IMR-90 (cell line): ENCODE measurements at regions not wholly inside any gene's neighbourhood (a gene's known extent, or its start where the extent isn't known, plus 50 kb on each side); places are given as distances from the start of the nearest gene placed in this dataset.

Source experiments
- ATAC-seq: fragments of 200-7000 bp; cut with Tn5 transposase; 2 replicates; pipeline ENCODE4 v1.9.1; 2020; ENCODE audit warnings: low read depth, mild to moderate bottlenecking, moderate library complexity
- BruUV-seq: library from RNA; stranded (reverse); fragments of 400-500 nt; replicated peaks from 2 replicates; lab custom pipeline; 2021; lab: Mats Ljungman, UMichigan
- CTCF ChIA-PET: fragments of 300-600 bp; formaldehyde crosslinking; extraction: SDS; loops from one replicate; lab custom pipeline; 2021; ENCODE audit warnings: antibody characterized with exemption; lab: Yijun Ruan, JAX
- POLR2A ChIA-PET: fragments of 300-600 bp; sonication (Branson Sonifier 250); formaldehyde crosslinking; loops from one replicate; lab custom pipeline; 2022; ENCODE audit warnings: antibody characterized with exemption; ENCODE audit not compliant: unreplicated experiment; lab: Charles Lee
- DNase-seq: peaks from one replicate; pipeline ENCODE4 v3.0.0; 2013
- H2AFZ ChIP-seq: replicated peaks from 2 replicates; pipeline ENCODE3; 2013; ENCODE audit warnings: low read length, mild to moderate bottlenecking; ENCODE audit not compliant: poor library complexity
- H2AK5ac ChIP-seq: 2 replicates; pipeline ENCODE4 v1.6.1; 2013; ENCODE audit warnings: low read depth, low read length, inconsistent platforms
- H2AK9ac ChIP-seq: replicated peaks from 2 replicates; pipeline ENCODE3; 2013; ENCODE audit warnings: mild to moderate bottlenecking, low read depth, low read length, moderate library complexity; ENCODE audit not compliant: poor library complexity
- H2BK120ac ChIP-seq: 2 replicates; pipeline ENCODE4 v1.6.1; 2013; ENCODE audit warnings: low read depth, low read length, inconsistent platforms
- H2BK15ac ChIP-seq: 3 replicates; pipeline ENCODE4 v1.6.1; 2013; ENCODE audit warnings: low read depth, low read length, inconsistent platforms
- H2BK20ac ChIP-seq: 2 replicates; pipeline ENCODE4 v1.6.1; 2013; ENCODE audit warnings: low read depth, mild to moderate bottlenecking, inconsistent platforms, low read length, moderate library complexity
- H2BK5ac ChIP-seq: 2 replicates; pipeline ENCODE4 v1.6.1; 2013; ENCODE audit warnings: mild to moderate bottlenecking, low read depth, low read length, inconsistent platforms; ENCODE audit not compliant: poor library complexity, severe bottlenecking
- H3K14ac ChIP-seq: replicated peaks from 2 replicates; pipeline ENCODE4 v1.6.1; 2013; ENCODE audit warnings: low read depth, low read length, inconsistent platforms
- H3K18ac ChIP-seq: 2 replicates; pipeline ENCODE4 v1.6.1; 2013; ENCODE audit warnings: low read depth, low read length, control low read depth
- H3K23ac ChIP-seq: 2 replicates; pipeline ENCODE4 v1.6.1; 2013; ENCODE audit warnings: low read depth, low read length, inconsistent platforms
- H3K27ac ChIP-seq: 2 replicates; pipeline ENCODE4 v1.5.1; 2013; ENCODE audit warnings: mild to moderate bottlenecking, control low read depth, low read length; ENCODE audit not compliant: insufficient read depth
- H3K27me3 ChIP-seq: 2 replicates; pipeline ENCODE4 v1.6.1; 2013; ENCODE audit warnings: low read length; ENCODE audit not compliant: control insufficient read depth, insufficient read depth
- H3K36me3 ChIP-seq: 2 replicates; pipeline ENCODE4 v1.6.1; 2013; ENCODE audit warnings: low read length, mixed read lengths; ENCODE audit not compliant: control insufficient read depth, insufficient read depth
- H3K4ac ChIP-seq: 2 replicates; pipeline ENCODE4 v1.6.1; 2013; ENCODE audit warnings: low read depth, low read length, inconsistent platforms
- H3K4me1 ChIP-seq: 2 replicates; pipeline ENCODE4 v1.6.1; 2013; ENCODE audit warnings: low read length, mixed read lengths; ENCODE audit not compliant: control insufficient read depth, insufficient read depth
- H3K4me2 ChIP-seq: 2 replicates; pipeline ENCODE4 v1.6.1; 2013; ENCODE audit warnings: low read depth, mild to moderate bottlenecking, control low read depth, low read length, moderate library complexity
- H3K4me3 ChIP-seq: 2 replicates; pipeline ENCODE4 v1.5.1; 2013; ENCODE audit warnings: low read depth, mild to moderate bottlenecking, control low read depth, low read length, moderate library complexity; ENCODE audit not compliant: insufficient read depth
- H3K56ac ChIP-seq: 2 replicates; pipeline ENCODE4 v1.6.1; 2013; ENCODE audit warnings: low read length, inconsistent platforms; ENCODE audit not compliant: insufficient read depth; ENCODE audit errors: extremely low read depth
- H3K79me1 ChIP-seq, 2 experiments: 2 replicates each; pipeline ENCODE4 v1.6.1; 2013; ENCODE audit warnings: low read length in 2 of 2, inconsistent platforms in 1 of 2, low read depth in 1 of 2
- H3K9ac ChIP-seq: 2 replicates; pipeline ENCODE4 v1.6.1; 2013; ENCODE audit warnings: low read depth, low read length, control low read depth
- H3K9me1 ChIP-seq: 2 replicates; pipeline ENCODE4 v1.6.1; 2013; ENCODE audit warnings: low read length, inconsistent platforms; ENCODE audit not compliant: insufficient read depth
- H3K9me3 ChIP-seq: 2 replicates; pipeline ENCODE4 v1.6.1; 2013; ENCODE audit warnings: low read length; ENCODE audit not compliant: control insufficient read depth, insufficient read depth
- H4K20me1 ChIP-seq: 2 replicates; pipeline ENCODE4 v1.6.1; 2013; ENCODE audit warnings: low read length, inconsistent platforms; ENCODE audit not compliant: insufficient read depth
- H4K5ac ChIP-seq: 2 replicates; pipeline ENCODE4 v1.6.1; 2013; ENCODE audit warnings: mild to moderate bottlenecking, low read depth, low read length, control low read depth
- H4K8ac ChIP-seq, 2 experiments: 2 replicates each; pipeline ENCODE4 v1.6.1; 2013; ENCODE audit warnings: low read depth in 2 of 2, low read length in 2 of 2, control low read depth in 1 of 2, inconsistent platforms in 1 of 2
- H4K91ac ChIP-seq: 2 replicates; pipeline ENCODE4 v1.6.1; 2013; ENCODE audit warnings: low read depth, low read length, inconsistent platforms; ENCODE audit not compliant: insufficient read depth
- ELK1 ChIP-seq: fragments of 150-350 bp; IDR thresholded peaks from 2 replicates; pipeline ENCODE4 v1.6.1; 2016; ENCODE audit warnings: low read depth, mild to moderate bottlenecking, low read length, moderate library complexity, borderline replicate concordance
- NFE2L2 ChIP-seq: fragments of 150-350 bp; IDR thresholded peaks from 2 replicates; pipeline ENCODE4 v1.6.1; 2016; ENCODE audit warnings: low read depth, mild to moderate bottlenecking, low read length
- WGBS, 2 experiments: methylation state at CpG; one replicate each; pipeline versions ENCODE4 v1.1.5 to v1.1.7; 2013; ENCODE audit warnings: missing lambda C conversion rate in 2 of 2; ENCODE audit not compliant: insufficient read length in 1 of 2; ENCODE audit errors: extremely low coverage in 2 of 2; 5-methylcytosine and 5-hydroxymethylcytosine counted together
- dilution Hi-C: fragments of 300-500 bp; cut with HindIII; formaldehyde crosslinking; loops from one replicate; pipeline ENCODE4 v1.14.3; 2018; ENCODE audit warnings: low sequenced_read_pairs; ENCODE audit not compliant: unreplicated experiment
- in situ Hi-C: fragments of 300-500 bp; cut with MboI; formaldehyde crosslinking; loops from 3 replicates; pipeline ENCODE4 v1.14.3; 2019; ENCODE audit warnings: low sequenced_read_pairs, inconsistent platforms, mixed read lengths
- intact Hi-C: fragments of 100-400 bp; cut with micrococcal nuclease; formaldehyde crosslinking; loops from 2 replicates; pipeline ENCODE4 v1.10.0; 2022
- TF ChIP-seq, protein P1 (sequence below): fragments of 150-350 bp; IDR thresholded peaks from 2 replicates; pipeline ENCODE4 v1.6.1; 2017; ENCODE audit warnings: mild to moderate bottlenecking, antibody characterized with exemption, low read length, low read depth
- TF ChIP-seq, protein P2 (sequence below): conservative IDR thresholded peaks from 2 replicates; pipeline ENCODE4 v1.5.1; 2012; ENCODE audit warnings: mild to moderate bottlenecking, low read depth, low read length, improper control_type of control experiment

- no peak overlapping the region for H3K4ac ChIP-seq
- peaks cover 4% of the 10 kb centered on the region; the same call in 1 of the 2 replicates for H3K9me1 ChIP-seq
- H2BK15ac ChIP-seq = no peak overlapping the region
- in situ Hi-C loops (no loop called here), intact Hi-C loops (no loop called here), dilution Hi-C loops (no loop called here)
- H2AFZ ChIP-seq = no peak overlapping the region
- ChIA-PET CTCF (no interaction called here), POLR2A (no interaction called here)
- no peak overlapping the region for H3K4me3 ChIP-seq
- TF ChIP-seq, protein P1, sequence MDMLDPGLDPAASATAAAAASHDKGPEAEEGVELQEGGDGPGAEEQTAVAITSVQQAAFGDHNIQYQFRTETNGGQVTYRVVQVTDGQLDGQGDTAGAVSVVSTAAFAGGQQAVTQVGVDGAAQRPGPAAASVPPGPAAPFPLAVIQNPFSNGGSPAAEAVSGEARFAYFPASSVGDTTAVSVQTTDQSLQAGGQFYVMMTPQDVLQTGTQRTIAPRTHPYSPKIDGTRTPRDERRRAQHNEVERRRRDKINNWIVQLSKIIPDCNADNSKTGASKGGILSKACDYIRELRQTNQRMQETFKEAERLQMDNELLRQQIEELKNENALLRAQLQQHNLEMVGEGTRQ = no peak
- TF ChIP-seq, protein P2, sequence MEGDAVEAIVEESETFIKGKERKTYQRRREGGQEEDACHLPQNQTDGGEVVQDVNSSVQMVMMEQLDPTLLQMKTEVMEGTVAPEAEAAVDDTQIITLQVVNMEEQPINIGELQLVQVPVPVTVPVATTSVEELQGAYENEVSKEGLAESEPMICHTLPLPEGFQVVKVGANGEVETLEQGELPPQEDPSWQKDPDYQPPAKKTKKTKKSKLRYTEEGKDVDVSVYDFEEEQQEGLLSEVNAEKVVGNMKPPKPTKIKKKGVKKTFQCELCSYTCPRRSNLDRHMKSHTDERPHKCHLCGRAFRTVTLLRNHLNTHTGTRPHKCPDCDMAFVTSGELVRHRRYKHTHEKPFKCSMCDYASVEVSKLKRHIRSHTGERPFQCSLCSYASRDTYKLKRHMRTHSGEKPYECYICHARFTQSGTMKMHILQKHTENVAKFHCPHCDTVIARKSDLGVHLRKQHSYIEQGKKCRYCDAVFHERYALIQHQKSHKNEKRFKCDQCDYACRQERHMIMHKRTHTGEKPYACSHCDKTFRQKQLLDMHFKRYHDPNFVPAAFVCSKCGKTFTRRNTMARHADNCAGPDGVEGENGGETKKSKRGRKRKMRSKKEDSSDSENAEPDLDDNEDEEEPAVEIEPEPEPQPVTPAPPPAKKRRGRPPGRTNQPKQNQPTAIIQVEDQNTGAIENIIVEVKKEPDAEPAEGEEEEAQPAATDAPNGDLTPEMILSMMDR = no peak
- TF ChIP-seq ELK1 (no peak), NFE2L2 (no peak)
- H4K91ac ChIP-seq = no peak overlapping the region
- H3K56ac ChIP-seq = no peak overlapping the region
- H3K9me3 ChIP-seq = no peaks in the 10 kb centered on the region
- H3K23ac ChIP-seq = no peak overlapping the region
- H3K18ac ChIP-seq = no peak overlapping the region
- ATAC-seq = no peak
- BruUV-seq = no TSS peak
- no peak overlapping the region for H3K27ac ChIP-seq
- no peak overlapping the region for H2BK5ac ChIP-seq
- H4K8ac ChIP-seq = no peak overlapping the region
- no peaks in the 10 kb centered on the region for H4K20me1 ChIP-seq
- no peak for DNase-seq
- H3K14ac ChIP-seq = no peak overlapping the region; the same call in 1 of the 2 replicates
- no peaks in the 10 kb centered on the region for H3K36me3 ChIP-seq
- H3K79me1 ChIP-seq = no peaks in the 10 kb centered on the region
- no peak overlapping the region for H2AK5ac ChIP-seq
- no CpG with 5 or more reads among the region's 3 CpGs for WGBS, 2 experiments
- H3K9ac ChIP-seq = no peak overlapping the region
- no peak overlapping the region; the same call in 1 of the 2 replicates for H2BK20ac ChIP-seq
- peaks cover 2% of the 10 kb centered on the region for H3K4me1 ChIP-seq
- no peak overlapping the region for H2AK9ac ChIP-seq
- no peak overlapping the region for H3K4me2 ChIP-seq
- no peaks in the 10 kb centered on the region for H3K27me3 ChIP-seq
- no peak overlapping the region for H4K5ac ChIP-seq
- no peak overlapping the region for H2BK120ac ChIP-seq
Measured at GRCh38 chr7:80318081-80318480, 183.4 kb downstream of the GNAI1 start.
